ENCODE measurements at regions not wholly inside any gene's neighbourhood (a gene's known extent, or its start where the extent isn't known, plus 50 kb on each side); places are given as distances from the start of the nearest gene placed in this dataset.

- H3K9me3 ChIP-seq (ENCODE audit: control extremely low read depth in 1 of 5, control insufficient read depth in 4 of 5, insufficient read depth in 2 of 5, low read depth in 1 of 5, low read length in 4 of 5): no peaks in the 10 kb centered on the region
- no CpG with 5 or more reads among the region's 5 CpGs for WGBS (ENCODE audit: insufficient coverage)
These were observed 252.3 kb downstream of the NEDD1 start for GRCh38 chr12:97159377-97159776.

GRCh38 chr12:97160277-97160676, 253.2 kb downstream of the NEDD1 start:
- Histone ChIP-seq H3K9me3 (ENCODE audit: control extremely low read depth in 1 of 5, control insufficient read depth in 4 of 5, insufficient read depth in 2 of 5, low read depth in 1 of 5, low read length in 4 of 5) (no peaks in the 10 kb centered on the region), H3K36me3 (ENCODE audit: control insufficient read depth in 4 of 4, insufficient read depth in 4 of 4, low read length in 3 of 4) (no peaks in the 10 kb centered on the region), H3K4me3 (ENCODE audit: control insufficient read depth in 1 of 7, extremely low read depth in 1 of 7, insufficient read depth in 4 of 7, low read depth in 2 of 7, low read length in 6 of 7) (no peak overlapping the region), H3K27ac (ENCODE audit: insufficient read depth in 1 of 2, low read depth in 1 of 2, low read length in 2 of 2, poor library complexity in 1 of 2, severe bottlenecking in 2 of 2) (no peak overlapping the region), H3K27me3 (replicated peaks in 2 of 5; ENCODE audit: control insufficient read depth in 4 of 5, insufficient read depth in 5 of 5, low read length in 4 of 5) (no peaks in the 10 kb centered on the region), H3K4me1 (ENCODE audit: control extremely low read depth in 1 of 4, control insufficient read depth in 4 of 4, insufficient read depth in 4 of 4, low read length in 3 of 4) (no peaks in the 10 kb centered on the region)
- ChIA-PET CTCF (no interaction called here), POLR2A (no interaction called here)
- DNase-seq: no peak
- WGBS (ENCODE audit: insufficient coverage): 94% methylated on average over 2 of the region's 2 CpGs

More at GRCh38 chr12:97159377-97159776, 252.3 kb downstream of the NEDD1 start:
- POLR2A ChIA-PET: no interaction called here
- Histone ChIP-seq H3K27me3 (replicated peaks in 2 of 5; ENCODE audit: control insufficient read depth in 4 of 5, insufficient read depth in 5 of 5, low read length in 4 of 5) (no peaks in the 10 kb centered on the region), H3K27ac (ENCODE audit: insufficient read depth in 1 of 2, low read depth in 1 of 2, low read length in 2 of 2, poor library complexity in 1 of 2, severe bottlenecking in 2 of 2) (no peak overlapping the region), H3K4me3 (ENCODE audit: control insufficient read depth in 1 of 7, extremely low read depth in 1 of 7, insufficient read depth in 4 of 7, low read depth in 2 of 7, low read length in 6 of 7) (no peak overlapping the region), H3K36me3 (ENCODE audit: control insufficient read depth in 4 of 4, insufficient read depth in 4 of 4, low read length in 3 of 4) (no peaks in the 10 kb centered on the region), H3K4me1 (ENCODE audit: control extremely low read depth in 1 of 4, control insufficient read depth in 4 of 4, insufficient read depth in 4 of 4, low read length in 3 of 4) (no peaks in the 10 kb centered on the region)
- CTCF ChIA-PET: interaction anchor here (1.1 kb wide), 1 partner anchor 11 kb away, joined by 4 read pairs; no protein-coding TSS in a partner anchor
- DNase-seq: no peak

- POLR2A ChIA-PET: no interaction called here
- Histone ChIP-seq H3K4me1 (ENCODE audit: control extremely low read depth in 1 of 4, control insufficient read depth in 4 of 4, insufficient read depth in 4 of 4, low read length in 3 of 4) (no peaks in the 10 kb centered on the region), H3K9me3 (ENCODE audit: control extremely low read depth in 1 of 5, control insufficient read depth in 4 of 5, insufficient read depth in 2 of 5, low read depth in 1 of 5, low read length in 4 of 5) (no peaks in the 10 kb centered on the region), H3K27me3 (replicated peaks in 2 of 5; ENCODE audit: control insufficient read depth in 4 of 5, insufficient read depth in 5 of 5, low read length in 4 of 5) (no peaks in the 10 kb centered on the region), H3K4me3 (ENCODE audit: control insufficient read depth in 1 of 7, extremely low read depth in 1 of 7, insufficient read depth in 4 of 7, low read depth in 2 of 7, low read length in 6 of 7) (no peak overlapping the region), H3K36me3 (ENCODE audit: control insufficient read depth in 4 of 4, insufficient read depth in 4 of 4, low read length in 3 of 4) (no peaks in the 10 kb centered on the region), H3K27ac (ENCODE audit: insufficient read depth in 1 of 2, low read depth in 1 of 2, low read length in 2 of 2, poor library complexity in 1 of 2, severe bottlenecking in 2 of 2) (no peak overlapping the region)
- CTCF ChIA-PET: no interaction called here
- no peak for DNase-seq
- WGBS (ENCODE audit: insufficient coverage): 100% methylated on average over 1 of the region's 1 CpG
These were observed 255.1 kb downstream of the NEDD1 start for GRCh38 chr12:97162173-97162572.

GRCh38 chr12:97164936-97165335, 257.9 kb downstream of the NEDD1 start:
- WGBS (ENCODE audit: insufficient coverage): 0% methylated on average over 2 of the region's 3 CpGs
- CTCF ChIA-PET: interaction anchor here (1.2 kb wide), 1 partner anchor 12 kb away, joined by 3 read pairs; no protein-coding TSS in a partner anchor
- Histone ChIP-seq H3K9me3 (ENCODE audit: control extremely low read depth in 1 of 5, control insufficient read depth in 4 of 5, insufficient read depth in 2 of 5, low read depth in 1 of 5, low read length in 4 of 5) (no peaks in the 10 kb centered on the region), H3K27me3 (replicated peaks in 2 of 5; ENCODE audit: control insufficient read depth in 4 of 5, insufficient read depth in 5 of 5, low read length in 4 of 5) (no peaks in the 10 kb centered on the region), H3K27ac (ENCODE audit: insufficient read depth in 1 of 2, low read depth in 1 of 2, low read length in 2 of 2, poor library complexity in 1 of 2, severe bottlenecking in 2 of 2) (no peak overlapping the region), H3K36me3 (ENCODE audit: control insufficient read depth in 4 of 4, insufficient read depth in 4 of 4, low read length in 3 of 4) (no peaks in the 10 kb centered on the region), H3K4me1 (ENCODE audit: control extremely low read depth in 1 of 4, control insufficient read depth in 4 of 4, insufficient read depth in 4 of 4, low read length in 3 of 4) (no peaks in the 10 kb centered on the region), H3K4me3 (ENCODE audit: control insufficient read depth in 1 of 7, extremely low read depth in 1 of 7, insufficient read depth in 4 of 7, low read depth in 2 of 7, low read length in 6 of 7) (no peak overlapping the region)
- DNase-seq: no peak
- POLR2A ChIA-PET: no interaction called here

GRCh38 chr12:97167598-97167997, 260.5 kb downstream of the NEDD1 start:
- POLR2A ChIA-PET: no interaction called here
- Histone ChIP-seq H3K4me3 (ENCODE audit: control insufficient read depth in 1 of 7, extremely low read depth in 1 of 7, insufficient read depth in 4 of 7, low read depth in 2 of 7, low read length in 6 of 7) (no peak overlapping the region), H3K9me3 (ENCODE audit: control extremely low read depth in 1 of 5, control insufficient read depth in 4 of 5, insufficient read depth in 2 of 5, low read depth in 1 of 5, low read length in 4 of 5) (no peaks in the 10 kb centered on the region), H3K27me3 (replicated peaks in 2 of 5; ENCODE audit: control insufficient read depth in 4 of 5, insufficient read depth in 5 of 5, low read length in 4 of 5) (no peaks in the 10 kb centered on the region), H3K4me1 (ENCODE audit: control extremely low read depth in 1 of 4, control insufficient read depth in 4 of 4, insufficient read depth in 4 of 4, low read length in 3 of 4) (no peaks in the 10 kb centered on the region), H3K36me3 (ENCODE audit: control insufficient read depth in 4 of 4, insufficient read depth in 4 of 4, low read length in 3 of 4) (no peaks in the 10 kb centered on the region), H3K27ac (ENCODE audit: insufficient read depth in 1 of 2, low read depth in 1 of 2, low read length in 2 of 2, poor library complexity in 1 of 2, severe bottlenecking in 2 of 2) (no peak overlapping the region)
- CTCF ChIA-PET: no interaction called here
- no peak for DNase-seq
- WGBS (ENCODE audit: insufficient coverage): 90% methylated on average over 2 of the region's 4 CpGs

- H3K36me3 ChIP-seq (ENCODE audit: control insufficient read depth in 4 of 4, insufficient read depth in 4 of 4, low read length in 3 of 4): no peaks in the 10 kb centered on the region
- no peak overlapping the region for H3K27ac ChIP-seq (ENCODE audit: insufficient read depth in 1 of 2, low read depth in 1 of 2, low read length in 2 of 2, poor library complexity in 1 of 2, severe bottlenecking in 2 of 2)
- no peaks in the 10 kb centered on the region for H3K4me1 ChIP-seq (ENCODE audit: control extremely low read depth in 1 of 4, control insufficient read depth in 4 of 4, insufficient read depth in 4 of 4, low read length in 3 of 4)
- ChIA-PET POLR2A (no interaction called here), CTCF (no interaction called here)
- no peaks in the 10 kb centered on the region for H3K27me3 ChIP-seq (replicated peaks in 2 of 5; ENCODE audit: control insufficient read depth in 4 of 5, insufficient read depth in 5 of 5, low read length in 4 of 5)
- H3K9me3 ChIP-seq (ENCODE audit: control extremely low read depth in 1 of 5, control insufficient read depth in 4 of 5, insufficient read depth in 2 of 5, low read depth in 1 of 5, low read length in 4 of 5): no peaks in the 10 kb centered on the region
- no peak overlapping the region for H3K4me3 ChIP-seq (ENCODE audit: control insufficient read depth in 1 of 7, extremely low read depth in 1 of 7, insufficient read depth in 4 of 7, low read depth in 2 of 7, low read length in 6 of 7)
- 94% methylated on average over 2 of the region's 4 CpGs for WGBS (ENCODE audit: insufficient coverage)
- no peak for DNase-seq
These were observed 261.7 kb downstream of the NEDD1 start for GRCh38 chr12:97168804-97169203.

- no CpG with 5 or more reads among the region's 6 CpGs for WGBS (ENCODE audit: insufficient coverage)
- POLR2A ChIA-PET: no interaction called here
These were observed 263.0 kb downstream of the NEDD1 start for GRCh38 chr12:97169889-97170567.

More at GRCh38 chr12:97169889-97170567, 263.0 kb downstream of the NEDD1 start:
- Histone ChIP-seq H3K9me3 (ENCODE audit: control extremely low read depth in 1 of 5, control insufficient read depth in 4 of 5, insufficient read depth in 2 of 5, low read depth in 1 of 5, low read length in 4 of 5) (no peaks in the 10 kb centered on the region), H3K4me3 (ENCODE audit: control insufficient read depth in 1 of 7, extremely low read depth in 1 of 7, insufficient read depth in 4 of 7, low read depth in 2 of 7, low read length in 6 of 7) (no peak overlapping the region), H3K27me3 (replicated peaks in 2 of 5; ENCODE audit: control insufficient read depth in 4 of 5, insufficient read depth in 5 of 5, low read length in 4 of 5) (no peaks in the 10 kb centered on the region), H3K4me1 (ENCODE audit: control extremely low read depth in 1 of 4, control insufficient read depth in 4 of 4, insufficient read depth in 4 of 4, low read length in 3 of 4) (no peaks in the 10 kb centered on the region), H3K36me3 (ENCODE audit: control insufficient read depth in 4 of 4, insufficient read depth in 4 of 4, low read length in 3 of 4) (no peaks in the 10 kb centered on the region), H3K27ac (ENCODE audit: insufficient read depth in 1 of 2, low read depth in 1 of 2, low read length in 2 of 2, poor library complexity in 1 of 2, severe bottlenecking in 2 of 2) (no peak overlapping the region)
- CTCF ChIA-PET: no interaction called here
- DNase-seq: no peak
